ENCODE measurements at regions not wholly inside any gene's neighbourhood (a gene's known extent, or its start where the extent isn't known, plus 50 kb on each side); places are given as distances from the start of the nearest gene placed in this dataset.

- TF ChIP-seq POLR2A (IDR thresholded peaks at IDR 0.05; ENCODE audit: low read depth, low read length) (no peak), POLR2AphosphoS5 (IDR thresholded peaks at IDR 0.05; ENCODE audit: low read depth, low read length) (no peak)
Measured at GRCh38 chr14:98888281-98888680, 383.7 kb downstream of the BCL11B start.

Measured in GM12891 (cell line).